ENCODE measurements at regions not wholly inside any gene's neighbourhood (a gene's known extent, or its start where the extent isn't known, plus 50 kb on each side); places are given as distances from the start of the nearest gene placed in this dataset.

GRCh38 chr13:64274481-64275217 lies 2859.0 kb upstream of the PCDH20 start:
- TF ChIP-seq CTCF (conservative IDR thresholded peaks at IDR 0.05; ENCODE audit: low read depth, low read length) = no peak
- TF ChIP-seq MAZ (IDR thresholded peaks at IDR 0.05; ENCODE audit: borderline replicate concordance, low read depth, low read length) = no peak
- no peak for TF ChIP-seq RFX5 (IDR thresholded peaks at IDR 0.05; ENCODE audit: low read depth, low read length)
- no peak for TF ChIP-seq MXI1 (IDR thresholded peaks at IDR 0.05; ENCODE audit: borderline replicate concordance, low read depth, low read length)
- TF ChIP-seq POLR2A (IDR thresholded peaks at IDR 0.05; ENCODE audit: low read depth, low read length) = no peak
- no peak for TF ChIP-seq USF2 (IDR thresholded peaks at IDR 0.05; ENCODE audit: low read depth, low read length)
- no peak for TF ChIP-seq CEBPB (IDR thresholded peaks at IDR 0.05; ENCODE audit: low read depth, low read length)
